Memory B cell (primary cell): ENCODE measurements at regions not wholly inside any gene's neighbourhood (a gene's known extent, or its start where the extent isn't known, plus 50 kb on each side); places are given as distances from the start of the nearest gene placed in this dataset.

Source experiments
- ATAC-seq: fragments of 150-1000 bp; cut with Tn5 transposase; 2 replicates; pipeline ENCODE4 v1.10.0; 2021; ENCODE audit warnings: low read depth, mild to moderate bottlenecking, moderate library complexity
- DNase-seq, 2 donors: peaks; one replicate each; pipeline ENCODE4 v3.0.0; 2022; ENCODE audit warnings: low spot score in 2 of 2
- H3K27ac Mint-ChIP-seq: one replicate; pipeline ENCODE4 v1.8.0; 2022; ENCODE audit warnings: mild to moderate bottlenecking, moderate library complexity, mixed read lengths
- H3K27me3 Mint-ChIP-seq: one replicate; pipeline ENCODE4 v1.8.0; 2022; ENCODE audit warnings: mixed read lengths
- H3K36me3 Mint-ChIP-seq: one replicate; pipeline ENCODE4 v1.8.0; 2022; ENCODE audit warnings: mild to moderate bottlenecking, mixed read lengths
- H3K4me1 Mint-ChIP-seq: one replicate; pipeline ENCODE4 v1.8.0; 2022; ENCODE audit warnings: mixed read lengths
- H3K4me3 Mint-ChIP-seq: one replicate; pipeline ENCODE4 v1.8.0; 2022; ENCODE audit warnings: mild to moderate bottlenecking, moderate library complexity, mixed read lengths
- H3K9me3 Mint-ChIP-seq: one replicate; pipeline ENCODE4 v1.8.0; 2022; ENCODE audit warnings: mixed read lengths

DNA sequence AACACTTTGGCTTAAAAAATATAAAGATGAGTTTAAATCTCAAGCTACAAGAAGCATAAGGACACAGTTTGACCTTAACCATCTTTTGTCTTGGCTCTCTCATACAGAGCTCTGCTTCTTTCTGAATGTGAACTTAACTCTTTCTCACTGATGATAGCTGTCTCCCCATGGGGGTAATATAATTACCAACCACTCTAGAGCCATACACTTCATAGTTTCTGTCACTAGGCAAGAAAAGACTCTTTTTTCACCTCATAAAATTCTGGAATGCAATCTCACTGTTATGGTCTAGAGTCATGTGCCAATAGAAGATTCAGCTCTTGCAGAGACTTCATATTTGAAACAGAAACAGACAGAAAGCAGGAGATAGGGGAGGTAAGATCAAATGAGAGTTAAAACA, 481.7 kb upstream of the AGA start:
- H3K4me1 Mint-ChIP-seq: no peaks in the 10 kb centered on the region

DNA sequence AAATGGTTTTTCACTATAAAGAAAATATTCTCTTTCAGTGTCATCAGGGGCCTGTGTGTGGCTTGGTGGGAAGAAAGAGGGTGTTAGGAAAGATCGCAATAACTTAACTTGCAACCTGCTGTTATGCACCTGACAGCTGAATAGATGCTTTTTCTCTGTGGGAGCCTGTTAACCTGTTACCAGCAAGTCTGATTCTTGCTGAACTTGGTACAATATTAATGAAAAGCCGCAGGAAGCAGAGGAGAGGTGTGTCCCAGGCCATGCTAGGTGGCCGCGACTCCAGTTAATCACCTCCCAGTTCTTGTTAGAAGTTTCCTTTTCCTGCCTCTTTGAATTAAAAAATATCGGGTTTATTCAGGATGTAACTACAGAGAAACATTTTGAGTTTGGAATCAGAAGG, 494.8 kb upstream of the AGA start:
- Mint-ChIP-seq H3K36me3 (no peaks in the 10 kb centered on the region), H3K9me3 (no peaks in the 10 kb centered on the region), H3K4me1 (no peaks in the 10 kb centered on the region), H3K4me3 (no peak overlapping the region), H3K27ac (no peak overlapping the region), H3K27me3 (no peaks in the 10 kb centered on the region)
- ATAC-seq: no peak
- no peak for DNase-seq

More for the DNA sequence above, 481.7 kb upstream of the AGA start:
- DNase-seq: no peak
- peaks cover 7% of the 10 kb centered on the region for H3K9me3 Mint-ChIP-seq
- H3K27ac Mint-ChIP-seq: no peak overlapping the region
- no peak for ATAC-seq
- H3K27me3 Mint-ChIP-seq: no peaks in the 10 kb centered on the region
- no peak overlapping the region for H3K4me3 Mint-ChIP-seq
- no peaks in the 10 kb centered on the region for H3K36me3 Mint-ChIP-seq

DNA sequence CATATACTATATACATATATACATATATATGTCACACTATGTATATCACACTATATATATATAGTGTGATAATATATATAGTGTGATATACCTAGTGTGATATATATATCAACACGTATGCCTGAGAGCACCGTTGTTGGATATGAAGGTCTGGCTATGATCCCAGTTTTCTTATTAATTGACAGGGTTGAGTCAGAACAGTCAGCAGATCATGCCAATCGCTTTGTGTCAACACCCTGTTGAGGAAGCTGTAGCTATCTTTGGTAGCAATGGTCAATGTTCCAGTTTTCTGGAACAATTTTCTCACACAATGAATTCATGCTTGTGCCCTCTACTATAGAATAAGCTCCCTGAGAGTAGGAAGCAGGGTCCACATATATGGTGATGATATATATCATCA, 496.0 kb upstream of the AGA start:
- H3K9me3 Mint-ChIP-seq: no peaks in the 10 kb centered on the region
- no peaks in the 10 kb centered on the region for H3K27me3 Mint-ChIP-seq
- H3K27ac Mint-ChIP-seq: no peak overlapping the region
- H3K4me3 Mint-ChIP-seq: no peak overlapping the region
- H3K4me1 Mint-ChIP-seq: no peaks in the 10 kb centered on the region
- H3K36me3 Mint-ChIP-seq: no peaks in the 10 kb centered on the region
- DNase-seq: no peak
- ATAC-seq: no peak

DNA sequence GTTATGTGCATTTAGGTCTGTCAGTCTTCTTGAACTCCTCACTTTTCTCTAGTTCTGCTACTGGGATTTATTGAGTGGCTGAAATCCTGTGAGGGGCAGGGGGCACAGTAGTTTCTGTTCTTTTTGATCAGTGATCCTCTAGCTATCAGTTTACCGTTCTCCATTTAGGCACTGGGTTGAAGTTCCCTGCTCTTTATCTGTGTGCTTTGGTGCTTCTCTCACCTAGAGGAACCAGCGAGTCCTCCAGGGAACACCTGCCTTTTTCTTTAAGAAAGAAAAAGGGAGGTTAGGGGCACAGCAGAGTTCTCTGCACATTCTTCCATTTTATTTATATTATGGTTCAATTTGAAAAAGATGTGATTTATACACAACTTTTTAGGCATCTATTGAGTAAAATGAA, 503.0 kb upstream of the AGA start:
- DNase-seq (no peak), ATAC-seq (no peak)
- peaks cover 2% of the 10 kb centered on the region for H3K9me3 Mint-ChIP-seq

DNA sequence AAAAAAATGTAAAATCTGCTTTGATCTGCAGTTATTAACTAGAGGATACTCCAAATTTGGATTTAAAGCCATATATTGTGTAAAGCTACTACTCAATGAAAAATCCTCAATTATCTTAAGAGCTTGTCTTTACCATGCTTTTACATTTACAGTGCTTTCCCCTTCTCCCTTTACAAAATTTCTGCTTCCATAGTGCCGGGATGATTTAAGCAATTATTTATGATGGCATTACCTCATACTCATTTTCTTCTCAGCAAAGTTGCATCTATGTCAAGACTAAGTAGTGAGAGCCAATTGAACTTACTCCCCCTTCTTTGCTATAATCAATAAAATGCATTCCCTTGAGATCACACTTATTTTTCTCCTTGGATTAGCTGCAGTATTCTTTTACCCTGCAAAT, 505.4 kb upstream of the AGA start:
- no peak for ATAC-seq
- H3K4me3 Mint-ChIP-seq: no peak overlapping the region
- no peaks in the 10 kb centered on the region for H3K36me3 Mint-ChIP-seq
- no peaks in the 10 kb centered on the region for H3K27me3 Mint-ChIP-seq
- no peak overlapping the region for H3K27ac Mint-ChIP-seq
- no peak for DNase-seq
- peaks cover 4% of the 10 kb centered on the region for H3K9me3 Mint-ChIP-seq
- no peaks in the 10 kb centered on the region for H3K4me1 Mint-ChIP-seq

More for the DNA sequence above, 503.0 kb upstream of the AGA start:
- H3K36me3 Mint-ChIP-seq: no peaks in the 10 kb centered on the region
- no peaks in the 10 kb centered on the region for H3K4me1 Mint-ChIP-seq
- H3K27me3 Mint-ChIP-seq: no peaks in the 10 kb centered on the region
- no peak overlapping the region for H3K4me3 Mint-ChIP-seq
- H3K27ac Mint-ChIP-seq: no peak overlapping the region

DNA sequence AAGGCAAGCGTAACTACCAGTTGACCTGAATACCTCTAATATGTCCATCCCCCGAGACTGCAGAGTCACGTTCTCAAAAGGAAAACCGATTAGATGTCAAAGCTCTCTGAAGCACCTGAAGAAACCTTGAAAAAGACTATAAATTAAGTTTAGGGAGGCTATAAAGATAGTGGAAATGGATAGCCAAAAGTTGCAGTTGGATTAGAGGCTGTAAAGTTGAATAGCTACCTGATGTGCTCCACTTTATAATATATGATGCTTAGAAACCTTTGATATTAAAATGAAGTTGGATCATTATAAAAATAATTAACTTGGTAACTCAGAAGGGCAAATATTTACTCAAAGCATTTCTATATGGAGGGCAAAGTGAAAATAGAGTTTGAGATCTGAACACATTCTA, 506.6 kb upstream of the AGA start:
- Mint-ChIP-seq H3K9me3 (peaks cover 4% of the 10 kb centered on the region), H3K4me1 (no peaks in the 10 kb centered on the region)
- no peak for DNase-seq

DNA sequence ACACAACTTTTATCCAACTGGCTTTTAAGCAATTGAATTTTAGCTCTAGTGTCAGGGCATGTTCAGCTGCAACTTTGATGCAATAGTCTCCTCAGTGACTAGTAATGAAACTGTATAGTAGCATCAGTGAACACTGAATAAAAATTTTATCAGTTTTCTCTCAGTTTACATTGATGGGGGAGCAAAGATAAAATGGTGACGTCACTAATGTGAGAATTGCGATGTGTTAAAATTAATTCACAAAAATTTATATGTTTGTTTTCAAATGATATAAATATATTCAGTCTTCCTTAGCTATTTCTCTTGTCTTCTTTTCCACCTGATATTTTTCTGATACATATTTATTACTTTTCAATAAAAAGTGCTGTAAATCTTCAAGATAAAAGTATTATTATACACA, 508.8 kb upstream of the AGA start:
- Mint-ChIP-seq H3K4me3 (no peak overlapping the region), H3K9me3 (peaks cover 6% of the 10 kb centered on the region), H3K4me1 (no peaks in the 10 kb centered on the region), H3K27me3 (no peaks in the 10 kb centered on the region), H3K36me3 (no peaks in the 10 kb centered on the region), H3K27ac (no peak overlapping the region)
- DNase-seq (no peak), ATAC-seq (no peak)

More for the DNA sequence above, 506.6 kb upstream of the AGA start:
- Mint-ChIP-seq H3K36me3 (no peaks in the 10 kb centered on the region), H3K27me3 (no peaks in the 10 kb centered on the region), H3K4me3 (no peak overlapping the region), H3K27ac (no peak overlapping the region)
- ATAC-seq: no peak

DNA sequence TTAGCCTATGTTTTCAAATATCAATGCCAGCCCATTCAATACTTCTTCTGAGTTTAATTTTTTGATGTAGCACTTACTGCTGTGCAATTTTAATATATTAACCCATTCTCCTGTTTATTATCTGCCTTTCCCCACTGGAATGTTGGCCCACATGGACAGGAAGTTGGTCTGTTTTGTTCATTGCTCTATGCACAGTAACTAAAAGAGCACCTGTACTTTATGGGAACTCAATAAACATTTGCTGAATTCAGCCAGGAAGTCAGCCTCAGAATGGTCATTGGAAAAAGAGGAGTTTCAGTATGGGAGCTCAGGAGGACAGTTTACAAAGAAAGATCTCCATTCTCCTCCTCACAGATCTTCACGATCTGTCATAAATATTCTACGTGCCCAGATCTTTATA, 510.5 kb upstream of the AGA start:
- no peak overlapping the region for H3K27ac Mint-ChIP-seq
- H3K36me3 Mint-ChIP-seq: no peaks in the 10 kb centered on the region
- H3K9me3 Mint-ChIP-seq: peaks cover 7% of the 10 kb centered on the region
- no peak overlapping the region for H3K4me3 Mint-ChIP-seq
- no peak for ATAC-seq
- H3K4me1 Mint-ChIP-seq: no peaks in the 10 kb centered on the region
- no peaks in the 10 kb centered on the region for H3K27me3 Mint-ChIP-seq
- no peak for DNase-seq

DNA sequence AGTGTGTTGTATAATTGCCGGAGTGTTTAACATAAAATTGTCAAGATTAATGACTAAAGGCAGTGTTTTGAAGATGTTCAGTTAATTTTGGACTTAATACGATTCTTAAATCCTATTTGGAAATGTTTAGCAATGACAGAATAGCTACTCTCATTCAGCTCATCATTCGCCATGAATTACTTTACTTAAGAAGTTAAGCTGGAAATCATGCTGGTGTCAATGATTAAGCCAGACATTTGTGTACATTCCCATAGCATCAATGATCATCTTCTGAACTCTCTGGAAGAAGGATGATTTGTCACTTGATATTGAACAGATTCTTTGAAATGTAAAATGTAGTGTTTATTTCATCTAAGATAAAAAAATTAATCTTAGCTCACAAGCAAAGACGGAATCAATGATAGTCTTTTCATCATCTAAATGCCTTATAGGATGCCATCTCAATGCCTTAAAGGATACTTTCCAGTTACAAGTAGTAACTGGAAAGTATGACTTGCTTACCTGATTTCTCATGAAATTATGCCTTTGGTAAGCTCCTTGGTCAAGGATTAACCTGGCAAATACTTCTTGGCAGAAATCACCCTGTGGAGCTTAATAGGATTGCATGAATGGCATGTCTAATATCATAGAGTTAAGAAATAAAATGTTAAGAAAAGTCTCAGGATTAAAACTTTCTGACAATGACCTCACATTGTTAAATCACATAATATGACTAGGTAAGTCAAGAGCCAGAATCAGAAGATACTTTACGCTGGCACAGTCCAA, 515.5 kb upstream of the AGA start:
- H3K4me1 Mint-ChIP-seq: no peaks in the 10 kb centered on the region
- no peaks in the 10 kb centered on the region for H3K27me3 Mint-ChIP-seq
- H3K9me3 Mint-ChIP-seq: peaks cover 5% of the 10 kb centered on the region
- ATAC-seq (no peak), DNase-seq (no peak)
- H3K36me3 Mint-ChIP-seq: no peaks in the 10 kb centered on the region
- H3K4me3 Mint-ChIP-seq: no peak overlapping the region
- H3K27ac Mint-ChIP-seq: no peak overlapping the region

DNA sequence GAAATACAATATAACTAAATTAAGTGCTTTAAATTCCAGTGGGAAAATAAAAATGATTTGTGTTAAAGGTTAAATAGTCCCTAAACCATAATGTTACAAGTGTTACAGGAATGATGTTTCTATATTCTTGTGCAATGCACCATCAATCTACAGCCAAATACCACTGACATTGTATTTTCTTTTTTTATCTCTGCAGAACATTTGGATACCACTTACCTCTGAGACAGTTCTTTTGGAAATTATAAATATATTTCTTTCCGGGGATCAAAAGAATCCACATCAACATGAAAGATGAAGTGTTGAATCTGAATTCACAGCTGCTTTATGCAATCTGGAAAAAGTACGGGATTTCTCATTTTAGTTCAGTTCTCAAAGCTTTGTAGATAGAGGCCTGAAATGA, 518.3 kb upstream of the AGA start:
- peaks cover 4% of the 10 kb centered on the region for H3K9me3 Mint-ChIP-seq
- H3K4me3 Mint-ChIP-seq: no peak overlapping the region
- H3K27ac Mint-ChIP-seq: no peak overlapping the region
- ATAC-seq: no peak
- H3K4me1 Mint-ChIP-seq: no peaks in the 10 kb centered on the region
- no peak for DNase-seq
- H3K36me3 Mint-ChIP-seq: no peaks in the 10 kb centered on the region
- no peaks in the 10 kb centered on the region for H3K27me3 Mint-ChIP-seq

DNA sequence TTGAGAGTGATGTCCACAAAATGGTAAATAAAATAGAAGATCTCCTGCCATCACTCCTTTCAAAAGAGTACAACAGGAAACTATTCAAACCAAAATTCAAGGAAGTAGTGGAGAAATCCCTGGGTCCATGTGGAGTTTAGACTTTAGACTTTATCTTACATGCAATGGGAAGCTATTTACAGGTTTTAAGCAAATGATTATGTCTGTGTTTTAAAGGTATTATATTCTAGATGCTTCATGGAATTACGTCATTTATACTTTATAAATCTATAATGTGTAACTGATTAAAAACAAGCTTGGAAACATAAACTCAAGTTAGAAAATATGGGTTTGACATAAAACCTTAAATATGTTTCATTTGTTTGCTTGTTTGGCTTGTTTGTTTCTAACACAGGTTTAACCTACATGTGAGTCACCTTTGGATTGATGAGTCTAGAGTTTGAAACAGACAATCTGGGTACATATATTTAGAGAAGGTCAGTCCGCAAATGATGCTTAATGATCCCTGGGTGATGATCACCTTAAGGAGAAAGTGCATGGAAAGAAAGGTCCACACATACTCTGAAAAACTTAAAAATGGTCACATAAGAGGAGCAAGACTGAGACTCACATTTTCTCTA, 519.6 kb upstream of the AGA start:
- Mint-ChIP-seq H3K9me3 (peaks cover 3% of the 10 kb centered on the region), H3K36me3 (no peaks in the 10 kb centered on the region), H3K27me3 (no peaks in the 10 kb centered on the region), H3K4me3 (no peak overlapping the region), H3K27ac (no peak overlapping the region), H3K4me1 (no peaks in the 10 kb centered on the region)
- ATAC-seq: no peak
- no peak for DNase-seq

DNA sequence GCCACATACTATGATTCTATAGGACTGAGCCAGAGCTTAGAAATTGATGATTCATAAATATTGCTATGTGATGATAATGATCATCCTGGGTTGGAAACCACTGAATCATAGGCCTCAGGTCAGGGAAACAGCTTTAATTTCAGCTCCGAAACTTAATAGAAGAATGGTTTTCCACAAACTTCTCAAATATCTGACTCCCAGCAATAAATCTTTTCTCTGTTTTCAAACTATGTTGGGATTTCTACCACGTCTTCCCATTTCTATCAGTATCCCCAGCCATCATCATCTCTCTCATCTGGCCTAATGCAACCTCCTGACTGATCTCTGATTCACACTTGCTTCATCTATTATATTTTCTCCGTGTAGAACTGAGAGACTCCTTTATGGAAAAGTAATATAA, 521.8 kb upstream of the AGA start:
- Mint-ChIP-seq H3K36me3 (no peaks in the 10 kb centered on the region), H3K9me3 (peaks cover 3% of the 10 kb centered on the region), H3K27ac (no peak overlapping the region), H3K27me3 (no peaks in the 10 kb centered on the region), H3K4me3 (no peak overlapping the region), H3K4me1 (no peaks in the 10 kb centered on the region)
- DNase-seq (no peak), ATAC-seq (no peak)

DNA sequence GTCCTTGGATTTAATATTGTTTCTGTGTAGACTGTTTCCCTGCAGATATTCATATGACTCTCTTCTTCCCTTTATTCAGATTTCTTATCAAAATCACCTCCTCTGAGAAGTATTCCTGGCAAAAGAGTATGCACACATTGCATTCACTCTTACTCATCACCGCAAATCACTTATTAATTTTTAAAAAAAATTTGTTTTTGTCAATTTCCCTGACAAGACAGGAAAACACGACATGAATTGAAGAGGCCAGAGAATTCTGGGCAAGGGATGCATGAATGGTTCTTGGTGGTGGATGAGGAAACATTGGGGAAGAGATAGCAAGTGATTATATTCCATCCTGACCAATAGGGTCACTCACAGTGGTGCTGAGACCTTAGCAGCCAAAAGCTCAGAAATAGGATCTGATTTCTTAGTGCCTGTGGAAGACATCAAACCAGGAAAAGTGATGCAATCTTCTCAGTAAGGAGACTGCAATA, 522.5 kb upstream of the AGA start:
- no peak for DNase-seq
- Mint-ChIP-seq H3K27ac (no peak overlapping the region), H3K36me3 (no peaks in the 10 kb centered on the region), H3K9me3 (peaks cover 3% of the 10 kb centered on the region), H3K27me3 (no peaks in the 10 kb centered on the region), H3K4me1 (no peaks in the 10 kb centered on the region), H3K4me3 (no peak overlapping the region)
- ATAC-seq: no peak

DNA sequence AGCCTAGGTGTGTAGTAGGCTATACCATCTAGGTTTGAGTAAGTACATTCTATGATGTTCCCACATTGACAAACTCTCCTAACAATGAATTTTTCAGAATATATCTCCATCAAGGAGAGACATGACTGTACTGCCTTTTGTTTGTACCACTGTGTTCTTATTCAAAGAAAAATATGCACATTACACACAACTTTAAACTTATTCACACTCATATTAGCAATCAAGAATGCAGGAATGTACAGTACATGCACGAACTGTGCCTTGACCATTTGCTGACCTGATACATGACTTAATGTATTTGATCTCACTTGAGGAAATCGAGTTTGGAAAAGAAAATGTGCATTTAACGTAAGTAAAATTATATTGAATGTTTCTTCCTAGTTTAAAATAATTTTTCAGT, 525.1 kb upstream of the AGA start:
- H3K4me3 Mint-ChIP-seq: no peak overlapping the region
- no peak overlapping the region for H3K27ac Mint-ChIP-seq
- no peaks in the 10 kb centered on the region for H3K36me3 Mint-ChIP-seq
- no peaks in the 10 kb centered on the region for H3K4me1 Mint-ChIP-seq
- H3K9me3 Mint-ChIP-seq: peaks cover 2% of the 10 kb centered on the region
- ATAC-seq: no peak
- DNase-seq: no peak
- H3K27me3 Mint-ChIP-seq: no peaks in the 10 kb centered on the region
